NCI-H2081 treated with DMSO at 0.1 percent for 48 hours (cell line): ENCODE measurements at regions not wholly inside any gene's neighbourhood (a gene's known extent, or its start where the extent isn't known, plus 50 kb on each side); places are given as distances from the start of the nearest gene placed in this dataset.
"Not testable (repeated sequence)": the region's sequence is repeated elsewhere in the genome, so short reads cannot be mapped to it uniquely, and the experiment has no call there.

Experiments
- DNase-seq: peaks from one replicate; lab custom pipeline; 2025; lab: John Stamatoyannopoulos, UW

- no peak for DNase-seq
Observed at GRCh38 chr16:6853565-6853964, 479.1 kb upstream of the RBFOX1 start.

- no peak for DNase-seq
Observed at GRCh38 chr16:6852643-6853225, 479.9 kb upstream of the RBFOX1 start.

- no peak for DNase-seq
Observed at GRCh38 chr16:6846452-6846851, 486.2 kb upstream of the RBFOX1 start.

- no peak for DNase-seq
Observed at GRCh38 chr16:6841392-6841791, 491.3 kb upstream of the RBFOX1 start.

- no peak for DNase-seq
Observed at GRCh38 chr16:6837722-6838121, 494.9 kb upstream of the RBFOX1 start.

- DNase-seq: no peak
Observed at GRCh38 chr16:6836766-6837165, 495.9 kb upstream of the RBFOX1 start.

GRCh38 chr16:6835941-6836340, 496.7 kb upstream of the RBFOX1 start:
- no peak for DNase-seq

- no peak for DNase-seq
Observed at GRCh38 chr16:6835516-6835915, 497.1 kb upstream of the RBFOX1 start.

GRCh38 chr16:6828690-6829089, 504.0 kb upstream of the RBFOX1 start:
- no peak for DNase-seq

GRCh38 chr16:6827931-6828330, 504.7 kb upstream of the RBFOX1 start:
- DNase-seq: no peak

GRCh38 chr16:6827267-6827666, 505.4 kb upstream of the RBFOX1 start:
- no peak for DNase-seq

- no peak for DNase-seq
Observed at GRCh38 chr16:6822041-6822440, 510.6 kb upstream of the RBFOX1 start.

GRCh38 chr16:6804461-6804860, 528.2 kb upstream of the RBFOX1 start:
- DNase-seq: no peak

GRCh38 chr16:6803176-6803575, 529.5 kb upstream of the RBFOX1 start:
- no peak for DNase-seq

- DNase-seq: no peak
Observed at GRCh38 chr16:6797223-6797622, 535.4 kb upstream of the RBFOX1 start.

- DNase-seq: no peak
Observed at GRCh38 chr16:6777624-6778023, 555.0 kb upstream of the RBFOX1 start.

- DNase-seq: no peak
Observed at GRCh38 chr16:6775712-6776111, 556.9 kb upstream of the RBFOX1 start.

GRCh38 chr16:6771956-6772355, 560.7 kb upstream of the RBFOX1 start:
- no peak for DNase-seq

- DNase-seq: no peak
Observed at GRCh38 chr16:6753553-6753952, 579.1 kb upstream of the RBFOX1 start.

- DNase-seq: no peak
Observed at GRCh38 chr16:6751191-6751590, 581.5 kb upstream of the RBFOX1 start.

GRCh38 chr16:6749698-6750097, 582.9 kb upstream of the RBFOX1 start:
- no peak for DNase-seq

- DNase-seq: not testable (repeated sequence)
Observed at GRCh38 chr16:6736302-6736701, 596.3 kb upstream of the RBFOX1 start.

- DNase-seq: no peak
Observed at GRCh38 chr16:6735631-6736030, 597.0 kb upstream of the RBFOX1 start.

GRCh38 chr16:6732166-6732565, 600.5 kb upstream of the RBFOX1 start:
- no peak for DNase-seq

- no peak for DNase-seq
Observed at GRCh38 chr16:6728381-6728780, 604.3 kb upstream of the RBFOX1 start.
